DOHH2 (cell line): ENCODE measurements at regions not wholly inside any gene's neighbourhood (a gene's known extent, or its start where the extent isn't known, plus 50 kb on each side); places are given as distances from the start of the nearest gene placed in this dataset.

Experiments
- H3F3A ChIP-seq: fragments of 200-600 bp; sonication (generic), shearing (Covaris generic); 2 replicates; pipeline ENCODE4 v1.6.0; 2016; ENCODE audit warnings: antibody characterized with exemption, mild to moderate bottlenecking; ENCODE audit not compliant: control insufficient read depth, insufficient read depth
- H3K27ac ChIP-seq: fragments of 200-600 bp; sonication (generic); 2 replicates; pipeline ENCODE4 v1.5.1; 2014; ENCODE audit warnings: low read depth, mild to moderate bottlenecking, low read length, moderate library complexity
- H3K27me3 ChIP-seq: fragments of 200-600 bp; sonication (generic); 2 replicates; pipeline ENCODE4 v1.6.1; 2014; ENCODE audit warnings: mild to moderate bottlenecking, low read length, mixed read lengths; ENCODE audit not compliant: control insufficient read depth
- H3K36me3 ChIP-seq: fragments of 200-600 bp; sonication (generic); 2 replicates; pipeline ENCODE4 v1.6.1; 2014; ENCODE audit warnings: mild to moderate bottlenecking, low read length, moderate library complexity, mixed read lengths; ENCODE audit not compliant: control insufficient read depth
- H3K4me1 ChIP-seq: fragments of 200-600 bp; sonication (generic); 2 replicates; pipeline ENCODE4 v1.6.1; 2014; ENCODE audit warnings: mild to moderate bottlenecking, low read length, mixed read lengths; ENCODE audit not compliant: control insufficient read depth
- H3K4me2 ChIP-seq: fragments of 200-600 bp; sonication (generic); 2 replicates; pipeline ENCODE4 v1.6.0; 2014; ENCODE audit warnings: mild to moderate bottlenecking, low read length, moderate library complexity
- H3K4me3 ChIP-seq: fragments of 200-600 bp; sonication (generic); 2 replicates; pipeline ENCODE4 v1.5.1; 2014; ENCODE audit warnings: mild to moderate bottlenecking, low read length, mixed read lengths
- H3K79me2 ChIP-seq: fragments of 200-600 bp; sonication (generic); 2 replicates; pipeline ENCODE4 v1.6.1; 2014; ENCODE audit warnings: mild to moderate bottlenecking, low read length, mixed read lengths; ENCODE audit not compliant: control insufficient read depth
- H3K9me2 ChIP-seq: fragments of 200-600 bp; sonication (generic); replicated peaks from 2 replicates; pipeline ENCODE4 v1.6.1; 2014; ENCODE audit warnings: mild to moderate bottlenecking, low read length, mixed read lengths; ENCODE audit not compliant: control insufficient read depth
- H3K9me3 ChIP-seq: fragments of 200-600 bp; sonication (generic); 2 replicates; pipeline ENCODE4 v1.6.1; 2014; ENCODE audit warnings: antibody characterized with exemption, low read length, mixed read lengths; ENCODE audit not compliant: control insufficient read depth, insufficient read depth
- H4K20me1 ChIP-seq: fragments of 200-600 bp; sonication (generic); 2 replicates; pipeline ENCODE4 v1.6.0; 2014; ENCODE audit warnings: low read depth, mild to moderate bottlenecking, antibody characterized with exemption, low read length, moderate library complexity; ENCODE audit not compliant: control insufficient read depth, insufficient read depth
- EZH2phosphoT487 ChIP-seq: fragments of 200-600 bp; sonication (generic); IDR thresholded peaks from 2 replicates; pipeline ENCODE4 v1.6.1; 2017; ENCODE audit warnings: borderline replicate concordance, mild to moderate bottlenecking, antibody characterized with exemption, low read length, moderate library complexity, mixed read lengths
- TF ChIP-seq, protein P1 (sequence below): fragments of 200-600 bp; sonication (generic); IDR thresholded peaks from one replicate; pipeline ENCODE4 v1.5.1; 2014; ENCODE audit warnings: antibody characterized with exemption, mild to moderate bottlenecking, low read depth, low read length; ENCODE audit not compliant: poor library complexity, severe bottlenecking

DNA sequence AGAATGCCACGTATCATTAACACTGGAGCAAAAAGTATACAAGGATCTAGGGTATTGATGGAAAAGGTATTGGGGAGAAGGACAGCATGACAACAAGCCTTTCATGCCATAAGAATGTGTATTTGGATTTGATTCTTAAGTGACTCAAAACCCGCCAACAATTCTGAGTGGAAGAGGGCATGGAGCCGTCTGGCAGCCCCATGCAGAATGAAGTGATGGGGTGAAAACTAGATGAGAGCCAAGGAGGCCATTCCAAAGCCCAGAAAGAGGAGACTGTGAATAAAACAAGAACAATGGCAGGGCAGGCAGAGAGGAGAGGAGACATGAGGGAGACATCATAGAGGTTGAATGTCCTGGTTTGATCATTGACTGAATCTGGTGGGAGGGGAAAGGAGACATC lies 272.3 kb upstream of the WWC1 start:
- Histone ChIP-seq H3K79me2 (no peaks in the 10 kb centered on the region), H3K27ac (no peak overlapping the region), H3K4me1 (no peaks in the 10 kb centered on the region), H3K9me2 (no peaks in the 10 kb centered on the region), H4K20me1 (no peaks in the 10 kb centered on the region), H3F3A (no peaks in the 10 kb centered on the region), H3K4me3 (no peak overlapping the region), H3K27me3 (no peaks in the 10 kb centered on the region), H3K9me3 (no peaks in the 10 kb centered on the region), H3K4me2 (no peak overlapping the region), H3K36me3 (no peaks in the 10 kb centered on the region)
- TF ChIP-seq, protein P1, sequence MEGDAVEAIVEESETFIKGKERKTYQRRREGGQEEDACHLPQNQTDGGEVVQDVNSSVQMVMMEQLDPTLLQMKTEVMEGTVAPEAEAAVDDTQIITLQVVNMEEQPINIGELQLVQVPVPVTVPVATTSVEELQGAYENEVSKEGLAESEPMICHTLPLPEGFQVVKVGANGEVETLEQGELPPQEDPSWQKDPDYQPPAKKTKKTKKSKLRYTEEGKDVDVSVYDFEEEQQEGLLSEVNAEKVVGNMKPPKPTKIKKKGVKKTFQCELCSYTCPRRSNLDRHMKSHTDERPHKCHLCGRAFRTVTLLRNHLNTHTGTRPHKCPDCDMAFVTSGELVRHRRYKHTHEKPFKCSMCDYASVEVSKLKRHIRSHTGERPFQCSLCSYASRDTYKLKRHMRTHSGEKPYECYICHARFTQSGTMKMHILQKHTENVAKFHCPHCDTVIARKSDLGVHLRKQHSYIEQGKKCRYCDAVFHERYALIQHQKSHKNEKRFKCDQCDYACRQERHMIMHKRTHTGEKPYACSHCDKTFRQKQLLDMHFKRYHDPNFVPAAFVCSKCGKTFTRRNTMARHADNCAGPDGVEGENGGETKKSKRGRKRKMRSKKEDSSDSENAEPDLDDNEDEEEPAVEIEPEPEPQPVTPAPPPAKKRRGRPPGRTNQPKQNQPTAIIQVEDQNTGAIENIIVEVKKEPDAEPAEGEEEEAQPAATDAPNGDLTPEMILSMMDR: no peak
- no peak for TF ChIP-seq EZH2phosphoT487

DNA sequence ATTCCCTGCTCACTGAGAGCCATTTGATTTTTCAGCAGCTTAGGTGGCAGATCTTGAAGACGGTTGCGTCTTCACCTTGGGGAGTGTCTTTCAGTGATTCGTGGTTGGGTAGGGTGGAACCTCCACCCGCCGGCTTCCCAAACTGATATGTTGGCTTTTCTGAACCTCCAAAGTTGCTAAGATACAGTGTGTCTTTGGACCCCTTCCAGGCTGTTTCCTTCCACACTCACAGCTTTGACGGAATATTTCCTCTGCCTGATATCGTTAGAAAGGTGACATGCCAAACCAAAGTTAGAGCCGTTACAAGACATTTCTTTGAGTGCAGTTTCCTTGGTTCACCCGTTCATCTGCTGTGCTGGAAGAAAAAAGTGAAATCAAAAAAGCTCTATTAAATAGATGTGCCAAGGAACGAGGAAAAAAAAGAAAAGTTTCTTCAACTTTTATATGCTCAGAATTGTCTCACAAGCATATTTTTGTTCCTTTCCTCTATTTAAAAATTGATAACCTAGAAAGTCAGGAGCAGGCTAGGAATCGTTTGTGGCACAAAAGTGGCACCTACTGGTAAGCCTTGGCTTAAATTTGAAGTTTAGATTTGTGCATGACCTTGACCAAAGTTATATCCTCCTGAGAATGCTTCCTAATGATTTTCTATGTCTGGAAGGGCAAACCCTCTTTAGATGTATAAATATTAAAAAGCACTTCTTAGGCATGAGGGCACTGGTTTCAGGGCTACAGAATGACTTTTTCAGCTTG lies 270.7 kb upstream of the WWC1 start:
- no peaks in the 10 kb centered on the region for H3K36me3 ChIP-seq
- no peaks in the 10 kb centered on the region for H3K9me2 ChIP-seq
- no peaks in the 10 kb centered on the region for H4K20me1 ChIP-seq
- no peaks in the 10 kb centered on the region for H3F3A ChIP-seq
- no peak overlapping the region for H3K4me2 ChIP-seq
- no peaks in the 10 kb centered on the region for H3K79me2 ChIP-seq
- H3K27me3 ChIP-seq: no peaks in the 10 kb centered on the region
- H3K27ac ChIP-seq: no peak overlapping the region
- TF ChIP-seq, protein P1: no peak
- TF ChIP-seq EZH2phosphoT487: no peak
- no peaks in the 10 kb centered on the region for H3K4me1 ChIP-seq
- no peak overlapping the region for H3K4me3 ChIP-seq
- H3K9me3 ChIP-seq: no peaks in the 10 kb centered on the region

DNA sequence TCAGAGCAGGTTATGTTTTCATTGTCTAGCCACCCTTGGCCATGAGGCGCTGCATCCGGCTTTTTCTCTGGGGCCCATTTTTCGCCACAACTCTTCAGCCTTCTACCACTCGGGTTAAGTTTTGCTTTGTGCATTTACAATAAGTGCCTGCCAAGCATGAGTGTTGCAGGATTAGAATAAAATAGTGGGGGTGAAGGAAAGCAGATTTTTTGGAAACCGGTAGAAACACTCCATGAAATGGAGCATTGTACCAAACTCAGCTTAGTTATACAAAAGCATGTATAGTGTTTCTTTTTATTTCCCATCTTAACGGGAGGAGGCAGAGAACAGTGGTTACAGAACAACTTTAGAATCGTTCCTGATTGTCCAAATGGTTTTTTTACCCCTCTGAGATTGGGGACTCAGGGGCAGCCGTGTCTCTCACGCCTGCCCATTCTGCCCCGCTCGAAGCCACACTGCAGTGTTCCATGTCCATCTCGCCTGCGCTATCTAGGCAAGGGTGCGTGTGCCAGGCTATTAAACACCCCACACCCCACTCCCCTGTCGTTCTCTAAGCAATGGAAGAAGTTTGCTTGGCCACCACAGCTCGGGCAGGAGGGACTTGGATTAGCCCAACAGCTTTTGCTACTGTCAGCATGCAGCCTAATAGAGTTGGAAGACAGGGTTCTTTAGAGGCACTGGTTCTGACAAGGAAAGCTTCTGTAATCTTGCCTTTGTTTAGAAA lies 268.8 kb upstream of the WWC1 start:
- no peaks in the 10 kb centered on the region for H4K20me1 ChIP-seq
- TF ChIP-seq EZH2phosphoT487: no peak
- TF ChIP-seq, protein P1: no peak
- no peaks in the 10 kb centered on the region for H3K9me2 ChIP-seq
- no peak overlapping the region for H3K4me2 ChIP-seq
- no peaks in the 10 kb centered on the region for H3K4me1 ChIP-seq
- H3K36me3 ChIP-seq: no peaks in the 10 kb centered on the region
- H3K4me3 ChIP-seq: no peak overlapping the region
- H3K9me3 ChIP-seq: no peaks in the 10 kb centered on the region
- H3K27ac ChIP-seq: no peak overlapping the region
- no peaks in the 10 kb centered on the region for H3K27me3 ChIP-seq
- H3F3A ChIP-seq: no peaks in the 10 kb centered on the region
- no peaks in the 10 kb centered on the region for H3K79me2 ChIP-seq
